IMR-90 (cell line): ENCODE measurements at regions not wholly inside any gene's neighbourhood (a gene's known extent, or its start where the extent isn't known, plus 50 kb on each side); places are given as distances from the start of the nearest gene placed in this dataset.

ENCODE experiments used
- ATAC-seq: fragments of 200-7000 bp; cut with Tn5 transposase; 2 replicates; pipeline ENCODE4 v1.9.1; 2020; ENCODE audit warnings: low read depth, mild to moderate bottlenecking, moderate library complexity
- BruUV-seq: library from RNA; stranded (reverse); fragments of 400-500 nt; replicated peaks from 2 replicates; lab custom pipeline; 2021; lab: Mats Ljungman, UMichigan
- CTCF ChIA-PET: fragments of 300-600 bp; formaldehyde crosslinking; extraction: SDS; loops from one replicate; lab custom pipeline; 2021; ENCODE audit warnings: antibody characterized with exemption; lab: Yijun Ruan, JAX
- POLR2A ChIA-PET: fragments of 300-600 bp; sonication (Branson Sonifier 250); formaldehyde crosslinking; loops from one replicate; lab custom pipeline; 2022; ENCODE audit warnings: antibody characterized with exemption; ENCODE audit not compliant: unreplicated experiment; lab: Charles Lee
- DNase-seq: peaks from one replicate; pipeline ENCODE4 v3.0.0; 2013
- H2AFZ ChIP-seq: replicated peaks from 2 replicates; pipeline ENCODE3; 2013; ENCODE audit warnings: low read length, mild to moderate bottlenecking; ENCODE audit not compliant: poor library complexity
- H2AK5ac ChIP-seq: 2 replicates; pipeline ENCODE4 v1.6.1; 2013; ENCODE audit warnings: low read depth, low read length, inconsistent platforms
- H2AK9ac ChIP-seq: replicated peaks from 2 replicates; pipeline ENCODE3; 2013; ENCODE audit warnings: mild to moderate bottlenecking, low read depth, low read length, moderate library complexity; ENCODE audit not compliant: poor library complexity
- H2BK120ac ChIP-seq: 2 replicates; pipeline ENCODE4 v1.6.1; 2013; ENCODE audit warnings: low read depth, low read length, inconsistent platforms
- H2BK15ac ChIP-seq: 3 replicates; pipeline ENCODE4 v1.6.1; 2013; ENCODE audit warnings: low read depth, low read length, inconsistent platforms
- H2BK20ac ChIP-seq: 2 replicates; pipeline ENCODE4 v1.6.1; 2013; ENCODE audit warnings: low read depth, mild to moderate bottlenecking, inconsistent platforms, low read length, moderate library complexity
- H2BK5ac ChIP-seq: 2 replicates; pipeline ENCODE4 v1.6.1; 2013; ENCODE audit warnings: mild to moderate bottlenecking, low read depth, low read length, inconsistent platforms; ENCODE audit not compliant: poor library complexity, severe bottlenecking
- H3K14ac ChIP-seq: replicated peaks from 2 replicates; pipeline ENCODE4 v1.6.1; 2013; ENCODE audit warnings: low read depth, low read length, inconsistent platforms
- H3K18ac ChIP-seq: 2 replicates; pipeline ENCODE4 v1.6.1; 2013; ENCODE audit warnings: low read depth, low read length, control low read depth
- H3K23ac ChIP-seq: 2 replicates; pipeline ENCODE4 v1.6.1; 2013; ENCODE audit warnings: low read depth, low read length, inconsistent platforms
- H3K27ac ChIP-seq: 2 replicates; pipeline ENCODE4 v1.5.1; 2013; ENCODE audit warnings: mild to moderate bottlenecking, control low read depth, low read length; ENCODE audit not compliant: insufficient read depth
- H3K27me3 ChIP-seq: 2 replicates; pipeline ENCODE4 v1.6.1; 2013; ENCODE audit warnings: low read length; ENCODE audit not compliant: control insufficient read depth, insufficient read depth
- H3K36me3 ChIP-seq: 2 replicates; pipeline ENCODE4 v1.6.1; 2013; ENCODE audit warnings: low read length, mixed read lengths; ENCODE audit not compliant: control insufficient read depth, insufficient read depth
- H3K4ac ChIP-seq: 2 replicates; pipeline ENCODE4 v1.6.1; 2013; ENCODE audit warnings: low read depth, low read length, inconsistent platforms
- H3K4me1 ChIP-seq: 2 replicates; pipeline ENCODE4 v1.6.1; 2013; ENCODE audit warnings: low read length, mixed read lengths; ENCODE audit not compliant: control insufficient read depth, insufficient read depth
- H3K4me2 ChIP-seq: 2 replicates; pipeline ENCODE4 v1.6.1; 2013; ENCODE audit warnings: low read depth, mild to moderate bottlenecking, control low read depth, low read length, moderate library complexity
- H3K4me3 ChIP-seq: 2 replicates; pipeline ENCODE4 v1.5.1; 2013; ENCODE audit warnings: low read depth, mild to moderate bottlenecking, control low read depth, low read length, moderate library complexity; ENCODE audit not compliant: insufficient read depth
- H3K56ac ChIP-seq: 2 replicates; pipeline ENCODE4 v1.6.1; 2013; ENCODE audit warnings: low read length, inconsistent platforms; ENCODE audit not compliant: insufficient read depth; ENCODE audit errors: extremely low read depth
- H3K79me1 ChIP-seq, 2 experiments: 2 replicates each; pipeline ENCODE4 v1.6.1; 2013; ENCODE audit warnings: low read length in 2 of 2, inconsistent platforms in 1 of 2, low read depth in 1 of 2
- H3K9ac ChIP-seq: 2 replicates; pipeline ENCODE4 v1.6.1; 2013; ENCODE audit warnings: low read depth, low read length, control low read depth
- H3K9me1 ChIP-seq: 2 replicates; pipeline ENCODE4 v1.6.1; 2013; ENCODE audit warnings: low read length, inconsistent platforms; ENCODE audit not compliant: insufficient read depth
- H3K9me3 ChIP-seq: 2 replicates; pipeline ENCODE4 v1.6.1; 2013; ENCODE audit warnings: low read length; ENCODE audit not compliant: control insufficient read depth, insufficient read depth
- H4K20me1 ChIP-seq: 2 replicates; pipeline ENCODE4 v1.6.1; 2013; ENCODE audit warnings: low read length, inconsistent platforms; ENCODE audit not compliant: insufficient read depth
- H4K5ac ChIP-seq: 2 replicates; pipeline ENCODE4 v1.6.1; 2013; ENCODE audit warnings: mild to moderate bottlenecking, low read depth, low read length, control low read depth
- H4K8ac ChIP-seq, 2 experiments: 2 replicates each; pipeline ENCODE4 v1.6.1; 2013; ENCODE audit warnings: low read depth in 2 of 2, low read length in 2 of 2, control low read depth in 1 of 2, inconsistent platforms in 1 of 2
- H4K91ac ChIP-seq: 2 replicates; pipeline ENCODE4 v1.6.1; 2013; ENCODE audit warnings: low read depth, low read length, inconsistent platforms; ENCODE audit not compliant: insufficient read depth
- MAFK ChIP-seq: IDR thresholded peaks from 2 replicates; pipeline ENCODE4 v1.6.1; 2012; ENCODE audit warnings: low read depth, low read length, improper control_type of control experiment
- WGBS, 2 experiments: methylation state at CpG; one replicate each; pipeline versions ENCODE4 v1.1.5 to v1.1.7; 2013; ENCODE audit warnings: missing lambda C conversion rate in 2 of 2; ENCODE audit not compliant: insufficient read length in 1 of 2; ENCODE audit errors: extremely low coverage in 2 of 2; 5-methylcytosine and 5-hydroxymethylcytosine counted together
- dilution Hi-C: fragments of 300-500 bp; cut with HindIII; formaldehyde crosslinking; loops from one replicate; pipeline ENCODE4 v1.14.3; 2018; ENCODE audit warnings: low sequenced_read_pairs; ENCODE audit not compliant: unreplicated experiment
- in situ Hi-C: fragments of 300-500 bp; cut with MboI; formaldehyde crosslinking; loops from 3 replicates; pipeline ENCODE4 v1.14.3; 2019; ENCODE audit warnings: low sequenced_read_pairs, inconsistent platforms, mixed read lengths
- intact Hi-C: fragments of 100-400 bp; cut with micrococcal nuclease; formaldehyde crosslinking; loops from 2 replicates; pipeline ENCODE4 v1.10.0; 2022

- no peak overlapping the region for H4K91ac ChIP-seq
- no peak for DNase-seq
- no peak overlapping the region for H2BK20ac ChIP-seq
- no peak overlapping the region for H4K8ac ChIP-seq
- no peak overlapping the region for H2BK5ac ChIP-seq
- no peak overlapping the region for H3K14ac ChIP-seq
- CTCF ChIA-PET = interaction anchor here (0.6 kb wide), 1 partner anchor 20 kb away, joined by 3 read pairs; no protein-coding TSS in a partner anchor
- H3K4me1 ChIP-seq = no peaks in the 10 kb centered on the region
- H2BK15ac ChIP-seq = no peak overlapping the region
- no peak for ATAC-seq
- dilution Hi-C loops = no loop called here
- no peak overlapping the region for H2AFZ ChIP-seq
- no peak overlapping the region for H3K27ac ChIP-seq
- in situ Hi-C loops = no loop called here
- no peaks in the 10 kb centered on the region for H3K27me3 ChIP-seq
- no peak overlapping the region for H4K5ac ChIP-seq
- no peaks in the 10 kb centered on the region for H4K20me1 ChIP-seq
- no peak overlapping the region for H3K56ac ChIP-seq
- no peak for TF ChIP-seq MAFK
- no peak overlapping the region for H3K4me2 ChIP-seq
- H2AK9ac ChIP-seq = no peak overlapping the region
- no peak overlapping the region for H3K9ac ChIP-seq
- intact Hi-C loops = no loop called here
- BruUV-seq = no TSS peak
- no peaks in the 10 kb centered on the region for H3K9me3 ChIP-seq
- H3K4ac ChIP-seq = no peak overlapping the region
- POLR2A ChIA-PET = no interaction called here
- H3K4me3 ChIP-seq = no peak overlapping the region
- no peak overlapping the region for H3K18ac ChIP-seq
- WGBS, 2 experiments = no CpG with 5 or more reads among the region's 2 CpGs
- H3K9me1 ChIP-seq = no peaks in the 10 kb centered on the region
- H3K79me1 ChIP-seq = no peaks in the 10 kb centered on the region
- H2AK5ac ChIP-seq = no peak overlapping the region
- H2BK120ac ChIP-seq = no peak overlapping the region
- no peak overlapping the region for H3K23ac ChIP-seq
- H3K36me3 ChIP-seq = no peaks in the 10 kb centered on the region
Observed at GRCh38 chr3:154829929-154830328, 250.2 kb upstream of the MME start.
